ENCODE measurements at regions not wholly inside any gene's neighbourhood (a gene's known extent, or its start where the extent isn't known, plus 50 kb on each side); places are given as distances from the start of the nearest gene placed in this dataset.

GRCh38 chr20:12829170-12829569 is 179.6 kb upstream of the SPTLC3 start:
- H3K79me1 ChIP-seq (ENCODE audit: low read depth, low read length) = no peaks in the 10 kb centered on the region
- H3K14ac ChIP-seq (ENCODE audit: insufficient read length) = no peak overlapping the region
- no peak overlapping the region for H2BK120ac ChIP-seq (replicated peaks; ENCODE audit: low read depth, low read length)
- H3K23me2 ChIP-seq (ENCODE audit: low read depth, low read length) = no peaks in the 10 kb centered on the region; the same call in 1 of the 2 replicates
- DNase-seq (ENCODE audit: low read depth in 1 of 2, low spot score in 2 of 2) (no peak), FAIRE-seq (no peak)
- H3K79me2 ChIP-seq (ENCODE audit: control insufficient read depth in 1 of 2, insufficient read depth in 2 of 2, low read length in 2 of 2) = no peaks in the 10 kb centered on the region
- CTCF ChIA-PET (ENCODE audit: partially characterized antibody) = interaction anchor here (0.6 to 1.4 kb wide), 4 partner anchors 9 to 199 kb away, joined by 3 to 4 read pairs (median 3); no protein-coding TSS in a partner anchor
- H3K9me3 ChIP-seq (ENCODE audit: insufficient read depth in 2 of 2, low read depth in 1 of 2, low read length in 1 of 2) = no peaks in the 10 kb centered on the region
- H2BK15ac ChIP-seq (ENCODE audit: low read length) = no peak overlapping the region
- H4K5ac ChIP-seq (ENCODE audit: insufficient read length, low read depth, low read length) = no peak overlapping the region
- H2BK20ac ChIP-seq (ENCODE audit: low read length) = no peak overlapping the region
- 94% methylated on average over 5 of the region's 5 CpGs; no CpG with 5 or more reads in 1 of the 2 experiments for WGBS, 2 experiments (ENCODE audit: extremely low coverage in 1 of 2, insufficient coverage in 1 of 2, insufficient read length in 1 of 2, insufficient replicate concordance in 2 of 2, low coverage in 1 of 2, low lambda C conversion rate in 2 of 2, missing lambda C conversion rate in 1 of 2)
- H3K56ac ChIP-seq (replicated peaks; ENCODE audit: insufficient read length, low read depth, low read length) = no peak overlapping the region
- H3K27me3 ChIP-seq (replicated peaks in 1 of 4; ENCODE audit: control insufficient read depth in 3 of 4, extremely low read depth in 1 of 4, insufficient read depth in 3 of 4, low read length in 3 of 4) = no peaks in the 10 kb centered on the region
- H3K4me2 ChIP-seq (ENCODE audit: insufficient read depth in 1 of 2, low read depth in 2 of 2, low read length in 2 of 2) = no peak overlapping the region
- H3K9ac ChIP-seq (replicated peaks in 1 of 4; ENCODE audit: extremely low read depth in 1 of 4, low read depth in 3 of 4, low read length in 3 of 4) = no peak overlapping the region
- TF ChIP-seq RNF2 (IDR thresholded peaks at IDR 0.05; ENCODE audit: borderline replicate concordance, low read depth, low read length, missing control alignments, poor library complexity, severe bottlenecking) = no peak
- TF ChIP-seq KDM5A (IDR thresholded peaks at IDR 0.05; ENCODE audit: low read length) = no peak
- TF ChIP-seq MAX (IDR thresholded peaks at IDR 0.05) = no peak
- no peak for TF ChIP-seq E2F6 (IDR thresholded peaks at IDR 0.05)
- H4K91ac ChIP-seq (replicated peaks; ENCODE audit: insufficient read length, low read length) = no peak overlapping the region
- no peak overlapping the region for H3K18ac ChIP-seq (ENCODE audit: extremely low read depth, low read length)
- H4K8ac ChIP-seq (ENCODE audit: extremely low read depth, insufficient read depth, low read length) = no peak overlapping the region
- no peaks in the 10 kb centered on the region for H4K20me1 ChIP-seq (replicated peaks in 1 of 2; ENCODE audit: control insufficient read depth in 1 of 2, insufficient read depth in 2 of 2, low read length in 2 of 2)
- H3K4me1 ChIP-seq (replicated peaks in 1 of 4; ENCODE audit: control insufficient read depth in 3 of 4, insufficient read depth in 4 of 4, low read length in 3 of 4) = no peaks in the 10 kb centered on the region
- H2BK5ac ChIP-seq (ENCODE audit: low read depth, low read length) = no peak overlapping the region
- H3K27ac ChIP-seq (ENCODE audit: low read depth, low read length) = no peak overlapping the region
- no peaks in the 10 kb centered on the region for H3K36me3 ChIP-seq (ENCODE audit: control insufficient read depth in 2 of 4, insufficient read depth in 4 of 4, low read length in 3 of 4)
- POLR2A ChIA-PET (ENCODE audit: partially characterized antibody) = no interaction called here
- H3K4me3 ChIP-seq (ENCODE audit: extremely low read depth in 1 of 4, insufficient read depth in 2 of 4, low read depth in 3 of 4, low read length in 4 of 4) = no peak overlapping the region
- no peak overlapping the region for H3K23ac ChIP-seq (ENCODE audit: insufficient read length)
- no peak overlapping the region for H2AK5ac ChIP-seq (ENCODE audit: low read depth, low read length)
- no peak overlapping the region for H3K4ac ChIP-seq (replicated peaks; ENCODE audit: insufficient read length, low read depth, low read length)
- no peak overlapping the region for H2AFZ ChIP-seq (ENCODE audit: low read length)
- no peak overlapping the region for H2BK12ac ChIP-seq (ENCODE audit: low read depth, low read length)

Data from H1 (cell line).